Right atrium auricular region (tissue), 2 donors: ENCODE measurements at regions not wholly inside any gene's neighbourhood (a gene's known extent, or its start where the extent isn't known, plus 50 kb on each side); places are given as distances from the start of the nearest gene placed in this dataset.

Experiments
- DNase-seq: peaks from one replicate; pipeline ENCODE4 v3.0.0-alpha.2; 2019; ENCODE audit warnings: low spot score
- H3K27ac ChIP-seq, 2 donors: fragments of 200-600 bp; sonication (generic); 1 replicate in 1 of 2; 2 replicates in 1 of 2; pipeline ENCODE4 v1.5.1; 2016 to 2019
- H3K27me3 ChIP-seq, 2 donors: fragments of 200-600 bp; sonication (generic); one replicate each; pipeline versions ENCODE4 v1.5.1 to v1.6.0; 2017 to 2019
- H3K36me3 ChIP-seq: fragments of 200-600 bp; sonication (generic); one replicate; pipeline ENCODE4 v1.5.1; 2016
- H3K4me1 ChIP-seq, 2 donors: fragments of 200-600 bp; sonication (generic); one replicate each; pipeline versions ENCODE4 v1.5.1 to v1.6.0; 2017 to 2019
- H3K4me3 ChIP-seq, 2 donors: fragments of 200-600 bp; sonication (generic); 1 replicate in 1 of 2; 2 replicates in 1 of 2; pipeline ENCODE4 v1.5.1; 2017 to 2019; ENCODE audit warnings: mild to moderate bottlenecking in 1 of 2, moderate library complexity in 1 of 2
- H3K9me3 ChIP-seq, 2 donors: fragments of 200-600 bp; sonication (generic); one replicate each; pipeline ENCODE4 v1.5.1; 2019
- TF ChIP-seq, protein P1 (sequence below), 2 donors: fragments of 200-600 bp; sonication (generic); IDR thresholded peaks; one replicate each; pipeline ENCODE4 v1.5.1; 2019; ENCODE audit warnings: antibody characterized with exemption in 2 of 2

DNA sequence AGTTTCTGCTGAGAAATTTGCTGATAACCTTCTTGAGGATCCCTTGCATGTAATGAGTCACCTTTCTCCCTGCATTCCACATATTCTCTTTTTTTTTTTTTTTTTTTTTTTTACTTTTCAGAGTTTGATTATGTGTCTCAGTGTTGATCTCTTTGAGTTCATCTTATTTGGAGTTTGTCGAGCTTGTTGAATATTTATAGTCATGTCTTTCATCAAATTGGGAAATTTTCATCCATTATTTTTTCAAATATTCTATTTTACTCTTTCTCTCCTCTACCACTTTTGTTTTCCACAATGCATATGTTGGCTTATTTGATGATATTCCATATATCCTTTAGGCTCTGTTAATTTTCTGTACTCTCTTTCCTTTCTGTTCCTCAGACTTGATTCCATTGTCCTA is 136.1 kb downstream of the MAD2L1 start:
- no peak for DNase-seq
- H3K9me3 ChIP-seq = no peaks in the 10 kb centered on the region
- TF ChIP-seq, protein P1, sequence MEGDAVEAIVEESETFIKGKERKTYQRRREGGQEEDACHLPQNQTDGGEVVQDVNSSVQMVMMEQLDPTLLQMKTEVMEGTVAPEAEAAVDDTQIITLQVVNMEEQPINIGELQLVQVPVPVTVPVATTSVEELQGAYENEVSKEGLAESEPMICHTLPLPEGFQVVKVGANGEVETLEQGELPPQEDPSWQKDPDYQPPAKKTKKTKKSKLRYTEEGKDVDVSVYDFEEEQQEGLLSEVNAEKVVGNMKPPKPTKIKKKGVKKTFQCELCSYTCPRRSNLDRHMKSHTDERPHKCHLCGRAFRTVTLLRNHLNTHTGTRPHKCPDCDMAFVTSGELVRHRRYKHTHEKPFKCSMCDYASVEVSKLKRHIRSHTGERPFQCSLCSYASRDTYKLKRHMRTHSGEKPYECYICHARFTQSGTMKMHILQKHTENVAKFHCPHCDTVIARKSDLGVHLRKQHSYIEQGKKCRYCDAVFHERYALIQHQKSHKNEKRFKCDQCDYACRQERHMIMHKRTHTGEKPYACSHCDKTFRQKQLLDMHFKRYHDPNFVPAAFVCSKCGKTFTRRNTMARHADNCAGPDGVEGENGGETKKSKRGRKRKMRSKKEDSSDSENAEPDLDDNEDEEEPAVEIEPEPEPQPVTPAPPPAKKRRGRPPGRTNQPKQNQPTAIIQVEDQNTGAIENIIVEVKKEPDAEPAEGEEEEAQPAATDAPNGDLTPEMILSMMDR (IDR thresholded peaks at IDR 0.05) = no peak
- no peaks in the 10 kb centered on the region for H3K36me3 ChIP-seq
- no peaks in the 10 kb centered on the region for H3K4me1 ChIP-seq
- no peaks in the 10 kb centered on the region for H3K27me3 ChIP-seq
- H3K27ac ChIP-seq = no peak overlapping the region
- no peak overlapping the region for H3K4me3 ChIP-seq

DNA sequence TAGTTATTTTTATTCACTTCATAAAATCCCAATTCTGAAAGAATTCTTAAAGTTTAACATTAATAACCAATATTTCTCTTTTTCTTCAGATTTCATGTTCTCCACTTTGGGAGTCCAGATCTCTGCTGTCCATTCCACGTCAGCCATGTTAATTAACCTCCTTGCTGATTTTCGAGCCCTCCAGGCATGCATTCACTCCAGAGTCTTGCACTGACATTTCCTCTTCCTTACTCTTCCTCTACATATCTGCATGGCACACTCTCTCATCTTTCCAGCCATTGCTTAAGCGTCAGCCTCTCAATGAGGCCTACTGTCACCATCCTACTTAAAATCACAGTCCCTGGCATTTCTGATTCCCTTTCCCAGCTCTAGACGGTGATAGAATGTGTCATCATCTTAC is 144.8 kb downstream of the MAD2L1 start:
- Histone ChIP-seq H3K4me3 (no peak overlapping the region), H3K9me3 (no peaks in the 10 kb centered on the region), H3K36me3 (no peaks in the 10 kb centered on the region), H3K27me3 (no peaks in the 10 kb centered on the region), H3K27ac (no peak overlapping the region), H3K4me1 (no peaks in the 10 kb centered on the region)
- DNase-seq = no peak
- TF ChIP-seq, protein P1 (IDR thresholded peaks at IDR 0.05) = no peak

DNA sequence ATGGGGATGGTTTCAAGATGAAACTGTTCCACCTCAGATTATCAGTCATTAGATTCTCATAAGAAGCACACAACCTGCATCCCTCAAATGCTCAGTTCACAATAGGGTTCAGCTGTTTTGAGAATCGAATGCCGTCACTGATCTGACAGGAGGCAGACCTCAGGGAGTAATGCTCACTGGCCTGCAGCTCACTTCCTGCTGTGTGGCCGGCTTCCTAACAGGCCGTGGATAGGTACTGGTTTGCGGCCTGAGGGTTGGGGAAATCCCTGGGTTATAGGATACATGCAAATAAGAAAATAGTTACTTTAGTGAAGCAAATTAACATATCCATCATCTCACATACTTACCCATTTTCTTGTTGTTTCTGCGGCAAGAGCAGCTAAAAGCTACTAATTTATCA is 160.4 kb downstream of the MAD2L1 start:
- peaks cover 0 to 3% of the 10 kb centered on the region in 2 donors for H3K9me3 ChIP-seq
- TF ChIP-seq, protein P1 (IDR thresholded peaks at IDR 0.05) = no peak
- no peaks in the 10 kb centered on the region for H3K4me1 ChIP-seq
- H3K27me3 ChIP-seq = no peaks in the 10 kb centered on the region
- no peak for DNase-seq
- no peak overlapping the region for H3K27ac ChIP-seq
- no peak overlapping the region for H3K4me3 ChIP-seq
- no peaks in the 10 kb centered on the region for H3K36me3 ChIP-seq

DNA sequence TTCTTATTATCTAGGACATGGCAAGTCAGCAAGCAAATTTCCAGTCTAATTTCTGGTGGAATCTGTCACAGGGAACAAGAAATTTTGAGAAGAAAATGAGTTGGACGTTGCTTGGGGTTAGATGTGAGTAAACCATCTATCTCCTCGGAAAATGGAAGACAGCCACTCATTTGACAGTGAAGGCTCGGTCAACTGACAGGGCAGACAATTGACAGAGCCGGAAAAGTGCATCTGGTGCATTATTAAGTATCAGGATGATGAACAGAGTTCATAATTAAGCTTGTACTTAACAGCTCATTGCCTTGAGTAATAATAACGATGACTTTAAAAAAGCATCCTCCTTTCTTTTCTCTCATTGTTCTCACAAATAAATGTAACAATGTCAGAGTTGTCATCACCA is 168.4 kb downstream of the MAD2L1 start:
- no peak overlapping the region for H3K27ac ChIP-seq
- H3K27me3 ChIP-seq = no peaks in the 10 kb centered on the region
- DNase-seq = no peak
- H3K4me1 ChIP-seq = no peaks in the 10 kb centered on the region
- no peak overlapping the region for H3K4me3 ChIP-seq
- TF ChIP-seq, protein P1 (IDR thresholded peaks at IDR 0.05) = no peak
- no peaks in the 10 kb centered on the region for H3K36me3 ChIP-seq
- no peaks in the 10 kb centered on the region for H3K9me3 ChIP-seq

DNA sequence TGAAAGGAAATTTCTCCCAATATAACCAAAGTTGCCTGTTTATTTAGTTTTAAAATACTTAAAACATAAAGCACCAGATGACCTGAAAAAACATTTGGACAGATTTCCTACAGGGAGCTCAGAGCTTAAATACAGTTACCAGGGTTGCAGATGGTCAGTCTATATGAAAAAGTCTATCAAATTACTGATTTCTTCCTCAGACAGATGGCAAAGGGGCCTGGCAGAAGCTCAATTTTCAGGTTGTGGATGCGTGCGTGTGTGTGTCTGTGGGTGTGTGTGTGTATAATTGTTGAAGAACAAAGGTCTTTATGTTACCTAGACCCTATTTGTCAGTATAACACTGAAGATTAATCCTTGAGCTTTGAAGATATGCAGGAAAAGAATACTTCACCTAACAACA is 169.4 kb downstream of the MAD2L1 start:
- DNase-seq = no peak
- Histone ChIP-seq H3K4me1 (no peaks in the 10 kb centered on the region), H3K27me3 (no peaks in the 10 kb centered on the region), H3K27ac (no peak overlapping the region), H3K4me3 (no peak overlapping the region), H3K9me3 (no peaks in the 10 kb centered on the region), H3K36me3 (no peaks in the 10 kb centered on the region)
- TF ChIP-seq, protein P1 (IDR thresholded peaks at IDR 0.05) = no peak

DNA sequence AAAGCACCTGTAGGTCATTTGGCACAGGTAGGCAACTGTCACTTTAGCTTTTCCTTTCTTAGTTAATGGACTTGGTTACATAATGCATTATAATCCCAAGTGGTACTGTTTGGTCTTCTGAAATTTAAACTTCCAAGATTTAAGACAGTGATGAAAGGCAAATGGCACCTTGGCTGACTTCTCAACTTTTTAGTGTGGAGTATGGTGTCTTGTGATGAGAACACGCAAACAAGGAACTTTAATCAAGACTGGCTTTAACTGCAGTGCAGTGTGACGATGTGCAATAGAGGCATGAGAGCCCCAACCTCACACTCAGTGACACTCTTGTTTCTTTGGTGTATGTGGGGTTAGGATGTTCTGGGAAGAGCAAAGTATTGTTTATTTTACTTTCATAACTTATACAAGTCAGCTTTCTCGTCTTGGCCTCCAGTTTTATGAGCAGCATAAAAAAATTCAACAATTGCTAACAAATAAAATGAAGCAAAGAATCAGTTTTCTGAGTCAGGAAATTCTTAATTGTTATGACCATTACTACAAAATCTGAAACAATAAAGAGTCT is 171.9 kb downstream of the MAD2L1 start:
- no peak overlapping the region for H3K4me3 ChIP-seq
- H3K9me3 ChIP-seq = no peaks in the 10 kb centered on the region
- TF ChIP-seq, protein P1 (IDR thresholded peaks at IDR 0.05) = no peak
- no peak for DNase-seq
- no peaks in the 10 kb centered on the region for H3K4me1 ChIP-seq
- no peak overlapping the region for H3K27ac ChIP-seq
- H3K36me3 ChIP-seq = no peaks in the 10 kb centered on the region
- no peaks in the 10 kb centered on the region for H3K27me3 ChIP-seq
